HepG2 (cell line): ENCODE measurements at regions not wholly inside any gene's neighbourhood (a gene's known extent, or its start where the extent isn't known, plus 50 kb on each side); places are given as distances from the start of the nearest gene placed in this dataset.
A peak's percentile ranks its signal among the peaks of the same experiment; 100 is the strongest.

Experiments
- ATAC-seq: fragments of 200-7000 bp; cut with Tn5 transposase; 3 replicates; pipeline ENCODE4 v1.9.1; 2020; ENCODE audit warnings: mild to moderate bottlenecking, moderate library complexity
- BruUV-seq: library from RNA; stranded (reverse); fragments of 400-500 nt; replicated peaks from 2 replicates; lab custom pipeline; 2021; lab: Mats Ljungman, UMichigan
- CTCF ChIA-PET: fragments of 300-600 bp; formaldehyde crosslinking; extraction: SDS; loops from one replicate; lab custom pipeline; 2021; ENCODE audit warnings: low total read pairs, inconsistent platforms, low intra/inter-chr PET ratio; lab: Yijun Ruan, JAX
- POLR2A ChIA-PET: fragments of 350-600 bp; sonication (Branson Sonifier 250); formaldehyde crosslinking; loops from one replicate; lab custom pipeline; 2020; ENCODE audit warnings: antibody characterized with exemption, inconsistent platforms; lab: Yijun Ruan, JAX
- DNase-seq: peaks from one replicate; pipeline ENCODE4 v3.0.0-alpha.2; 2015; ENCODE audit warnings: low spot score
- FAIRE-seq: peaks from 3 replicates; lab custom pipeline; 2011; peaks lifted over from hg19 to GRCh38; lab: Jason Lieb, UNC
- H2AFZ ChIP-seq: one replicate; pipeline ENCODE4 v1.6.1; 2011; ENCODE audit warnings: low read length, inconsistent platforms
- H3K27ac ChIP-seq: fragments of 300-600 bp; 3 replicates; pipeline ENCODE4 v1.8.0; 2011; ENCODE audit warnings: mixed run types, mild to moderate bottlenecking, mixed read lengths, low read length, inconsistent platforms; ENCODE audit not compliant: insufficient read depth; ENCODE audit errors: extremely low read length
- H3K27me3 ChIP-seq, 2 experiments: fragments of 200-600 bp in 1 of 2; 2 replicates in 1 of 2; 3 replicates in 1 of 2; pipeline versions ENCODE4 v1.6.0 to v1.8.0; 2011; ENCODE audit warnings: low read length in 2 of 2, mild to moderate bottlenecking in 2 of 2, moderate library complexity in 2 of 2, inconsistent platforms in 1 of 2; ENCODE audit not compliant: insufficient read depth in 2 of 2, control insufficient read depth in 1 of 2
- H3K36me3 ChIP-seq, 2 experiments: fragments of 200-600 bp in 1 of 2; replicated peaks in 1 of 2; 2 replicates in 1 of 2; 3 replicates in 1 of 2; pipeline versions ENCODE4 v1.5.1 to v1.8.0; 2011; ENCODE audit warnings: low read length in 2 of 2, inconsistent platforms in 1 of 2; ENCODE audit not compliant: insufficient read depth in 2 of 2, control insufficient read depth in 1 of 2
- H3K4me1 ChIP-seq: 2 replicates; pipeline ENCODE4 v1.5.1; 2012; ENCODE audit warnings: low read length, inconsistent platforms; ENCODE audit not compliant: insufficient read depth
- H3K4me2 ChIP-seq: 2 replicates; pipeline ENCODE4 v1.6.0; 2011; ENCODE audit warnings: low read depth, low read length, inconsistent platforms
- H3K4me3 ChIP-seq, 3 experiments: fragments of 200-600 bp in 1 of 3; sonication (generic), shearing (Covaris generic) in 1 of 3; replicated peaks in 1 of 3; 2 replicates each; pipeline ENCODE4 v1.5.1; 2011 to 2016; ENCODE audit warnings: low read length in 3 of 3, inconsistent platforms in 2 of 3, low read depth in 2 of 3, mild to moderate bottlenecking in 2 of 3, control low read depth in 1 of 3, mixed read lengths in 1 of 3; ENCODE audit not compliant: insufficient read depth in 1 of 3
- H3K79me2 ChIP-seq: one replicate; pipeline ENCODE4 v1.6.1; 2011; ENCODE audit warnings: low read length, inconsistent platforms; ENCODE audit not compliant: insufficient read depth
- H3K9ac ChIP-seq: 2 replicates; pipeline ENCODE4 v1.6.0; 2011; ENCODE audit warnings: mild to moderate bottlenecking, low read depth, low read length, inconsistent platforms; ENCODE audit not compliant: insufficient read depth
- H3K9me3 ChIP-seq: 2 replicates; pipeline ENCODE4 v1.5.1; 2012; ENCODE audit warnings: mild to moderate bottlenecking, low read length
- H4K20me1 ChIP-seq: 2 replicates; pipeline ENCODE4 v1.6.0; 2011; ENCODE audit warnings: inconsistent platforms, mild to moderate bottlenecking, low read length, moderate library complexity; ENCODE audit not compliant: insufficient read depth
- DNMT1 ChIP-seq: sonication (generic); formaldehyde crosslinking; IDR thresholded peaks from 2 replicates; pipeline ENCODE4 v1.5.1; 2020; ENCODE audit warnings: mild to moderate bottlenecking, missing genetic modification reagents
- GTF3A ChIP-seq: sonication (generic); formaldehyde crosslinking; conservative IDR thresholded peaks from 2 replicates; pipeline ENCODE4 v1.4.0; 2020; ENCODE audit warnings: mild to moderate bottlenecking, missing genetic modification reagents
- ISX ChIP-seq: sonication (generic); formaldehyde crosslinking; conservative IDR thresholded peaks from 2 replicates; pipeline ENCODE4 v1.5.0; 2020; ENCODE audit warnings: missing genetic modification reagents
- JUND ChIP-seq: sonication (generic); formaldehyde crosslinking; IDR thresholded peaks from 2 replicates; pipeline ENCODE4 v1.8.0; 2022; ENCODE audit warnings: mild to moderate bottlenecking, missing genetic modification reagents
- ONECUT2 ChIP-seq: sonication (generic); formaldehyde crosslinking; IDR thresholded peaks from 2 replicates; pipeline ENCODE4 v1.4.0; 2020; ENCODE audit warnings: missing genetic modification reagents
- RAD51 ChIP-seq: fragments of 450-650 bp; IDR thresholded peaks from 2 replicates; pipeline ENCODE4 v1.6.1; 2016; ENCODE audit warnings: borderline replicate concordance
- REXO4 ChIP-seq: sonication (generic); formaldehyde crosslinking; IDR thresholded peaks from 2 replicates; pipeline ENCODE4 v1.8.0; 2022; ENCODE audit warnings: missing genetic modification reagents, mild to moderate bottlenecking, borderline replicate concordance
- TCF12 ChIP-seq, 2 experiments: fragments of 450-650 bp in 1 of 2; sonication (generic) in 1 of 2; formaldehyde crosslinking in 1 of 2; IDR thresholded peaks; 2 replicates each; pipeline versions ENCODE4 v1.6.1 to v1.8.0; 2017 to 2022; ENCODE audit warnings: antibody characterized with exemption in 1 of 2, mild to moderate bottlenecking in 1 of 2, missing genetic modification reagents in 1 of 2, moderate library complexity in 1 of 2
- ZBTB7B ChIP-seq: sonication (generic); formaldehyde crosslinking; IDR thresholded peaks from 2 replicates; pipeline ENCODE4 v1.4.0; 2020; ENCODE audit warnings: missing genetic modification reagents
- ZFP1 ChIP-seq: IDR thresholded peaks from 2 replicates; pipeline ENCODE4 v1.6.1; 2016
- ZNF441 ChIP-seq: sonication (generic); formaldehyde crosslinking; IDR thresholded peaks from 2 replicates; pipeline ENCODE4 v1.7.0; 2021; ENCODE audit warnings: missing genetic modification reagents, borderline replicate concordance
- ZNF451 ChIP-seq: sonication (generic); formaldehyde crosslinking; IDR thresholded peaks from 2 replicates; pipeline ENCODE4 v1.5.0; 2020; ENCODE audit warnings: mild to moderate bottlenecking, missing genetic modification reagents
- ZNF788 ChIP-seq: sonication (generic); formaldehyde crosslinking; IDR thresholded peaks from 2 replicates; pipeline ENCODE4 v1.5.0; 2020; ENCODE audit warnings: mild to moderate bottlenecking, missing genetic modification reagents, borderline replicate concordance
- ZNF83 ChIP-seq: sonication (generic); formaldehyde crosslinking; IDR thresholded peaks from 2 replicates; pipeline ENCODE4 v1.4.0; 2020; ENCODE audit warnings: missing genetic modification reagents, mild to moderate bottlenecking, borderline replicate concordance
- WGBS: methylation state at CpG from one replicate; pipeline ENCODE4 v1.1.6; 2017; ENCODE audit warnings: low lambda C conversion rate; 5-methylcytosine and 5-hydroxymethylcytosine counted together
- in situ Hi-C: cut with HindIII; loops from 2 replicates; pipeline ENCODE4 v1.10.0; 2017; ENCODE audit warnings: low pct_unique_long_range_greater_than_20kb; ENCODE audit not compliant: extremely low pct_ligation_motif_present
- intact Hi-C: fragments of 100-400 bp; cut with micrococcal nuclease; formaldehyde crosslinking; loops from one replicate; pipeline ENCODE4 v1.10.0; 2022; ENCODE audit not compliant: unreplicated experiment
- TF ChIP-seq, protein P1 (sequence below): sonication (generic); formaldehyde crosslinking; IDR thresholded peaks from 2 replicates; pipeline ENCODE4 v1.4.0; 2020; ENCODE audit warnings: missing genetic modification reagents, borderline replicate concordance

DNA sequence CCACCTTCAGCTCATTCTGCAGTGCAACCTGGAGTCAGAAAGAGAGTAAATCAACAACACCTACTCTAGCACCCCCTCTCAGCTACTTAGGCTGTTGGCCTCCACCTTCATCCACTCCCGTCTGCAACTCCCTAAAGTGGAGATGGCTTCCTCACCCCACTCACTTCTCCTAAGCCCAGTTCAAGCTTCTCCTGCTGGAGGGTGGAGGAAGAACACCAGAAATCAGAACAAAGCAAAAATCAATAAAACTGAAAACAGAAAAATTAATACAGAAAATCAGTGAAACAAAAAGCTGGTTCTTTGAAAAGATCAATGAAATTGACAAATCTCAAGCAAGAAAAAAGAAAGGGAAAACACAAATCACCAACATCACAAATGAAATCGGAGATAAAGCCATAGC, 191.7 kb downstream of the ANAPC1 start:
- H3K27me3 ChIP-seq, result peaks cover 0 to 17% of the 10 kb centered on the region in 2 experiments; a peak in 3 of 5 replicates
- no peak overlapping the region for H3K27ac ChIP-seq
- WGBS, result 34% methylated on average over 2 of the region's 2 CpGs
- H3K79me2 ChIP-seq, result no peaks in the 10 kb centered on the region
- no peak overlapping the region for H3K4me2 ChIP-seq
- no peak overlapping the region for H2AFZ ChIP-seq
- in situ Hi-C loops (loop anchor here (25.0 kb wide), 1 partner anchor 880 kb away; no protein-coding TSS in a partner anchor), intact Hi-C loops (loop anchor here (10.0 kb wide), 1 partner anchor 578 kb away; no protein-coding TSS in a partner anchor)
- H3K4me1 ChIP-seq, result no peaks in the 10 kb centered on the region; the same call in 1 of the 2 replicates
- ChIA-PET POLR2A (no interaction called here), CTCF (no interaction called here)
- H3K9me3 ChIP-seq, result no peaks in the 10 kb centered on the region
- H4K20me1 ChIP-seq, result no peaks in the 10 kb centered on the region
- no peaks in the 10 kb centered on the region for H3K36me3 ChIP-seq
- no peak overlapping the region for H3K4me3 ChIP-seq
- no peak overlapping the region for H3K9ac ChIP-seq
- FAIRE-seq, result no peak
- no peak for DNase-seq
- ATAC-seq, result peak; percentile 65
- BruUV-seq, result no TSS peak
- TF ChIP-seq ONECUT2 (CRISPR knock-in tag), result peak; percentile 54; the same call in 1 of the 2 replicates
- no peak for TF ChIP-seq ZNF788 (CRISPR knock-in tag)

DNA sequence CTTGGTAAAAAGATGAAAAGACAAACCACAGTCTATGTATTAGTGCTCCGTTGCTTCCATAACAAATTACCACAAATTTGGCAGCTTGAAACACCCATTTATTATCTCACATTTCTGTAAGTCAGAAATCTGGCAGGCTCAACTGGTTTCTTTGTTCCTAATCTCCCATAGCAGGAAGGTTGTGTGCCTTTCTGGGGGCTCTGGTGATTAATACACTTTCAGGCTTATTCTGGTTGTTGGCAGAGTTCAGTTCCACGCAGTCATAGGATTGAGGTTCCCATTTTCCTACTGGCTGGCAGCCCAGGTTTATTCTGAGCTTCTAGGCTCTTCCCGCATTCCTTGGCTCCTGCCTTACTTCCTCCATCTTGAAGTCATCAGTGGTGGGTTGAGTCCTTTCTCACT, 189.3 kb downstream of the ANAPC1 start:
- H3K9me3 ChIP-seq, result no peaks in the 10 kb centered on the region
- intact Hi-C loops (loop anchor here (10.0 kb wide), 1 partner anchor 580 kb away; no protein-coding TSS in a partner anchor), in situ Hi-C loops (loop anchor here (25.0 kb wide), 1 partner anchor 882 kb away; no protein-coding TSS in a partner anchor)
- peaks cover 0 to 8% of the 10 kb centered on the region in 2 experiments; a peak in 2 of 5 replicates for H3K27me3 ChIP-seq
- POLR2A ChIA-PET, result no interaction called here
- ATAC-seq, result no peak
- BruUV-seq, result no TSS peak
- no peak for DNase-seq
- WGBS, result 46% methylated on average over 3 of the region's 3 CpGs
- H3K9ac ChIP-seq, result no peak overlapping the region
- H3K36me3 ChIP-seq, result no peaks in the 10 kb centered on the region
- no peak for FAIRE-seq
- H3K4me1 ChIP-seq, result peaks cover 14% of the 10 kb centered on the region
- CTCF ChIA-PET, result no interaction called here
- no peak overlapping the region for H2AFZ ChIP-seq
- no peaks in the 10 kb centered on the region for H3K79me2 ChIP-seq
- H3K27ac ChIP-seq, result no peak overlapping the region
- H3K4me2 ChIP-seq, result no peak overlapping the region
- no peak overlapping the region for H3K4me3 ChIP-seq
- no peaks in the 10 kb centered on the region for H4K20me1 ChIP-seq
- TF ChIP-seq JUND (CRISPR knock-in tag), result no peak
- no peak for TF ChIP-seq ZNF83 (CRISPR knock-in tag)
- no peak for TF ChIP-seq ZBTB7B (CRISPR knock-in tag)
- TF ChIP-seq GTF3A (CRISPR knock-in tag), result no peak
- no peak for TF ChIP-seq RAD51
- no peak for TF ChIP-seq ZNF441
- TF ChIP-seq TCF12 (IDR thresholded peaks at IDR 0.05), result no peak
- no peak for TF ChIP-seq TCF12 (CRISPR knock-in tag; IDR thresholded peaks at IDR 0.05)
- TF ChIP-seq ZFP1 (CRISPR knock-in tag), result no peak
- TF ChIP-seq ZNF451, result no peak
- TF ChIP-seq DNMT1 (CRISPR knock-in tag), result no peak
- no peak for TF ChIP-seq REXO4
- TF ChIP-seq, protein P1, sequence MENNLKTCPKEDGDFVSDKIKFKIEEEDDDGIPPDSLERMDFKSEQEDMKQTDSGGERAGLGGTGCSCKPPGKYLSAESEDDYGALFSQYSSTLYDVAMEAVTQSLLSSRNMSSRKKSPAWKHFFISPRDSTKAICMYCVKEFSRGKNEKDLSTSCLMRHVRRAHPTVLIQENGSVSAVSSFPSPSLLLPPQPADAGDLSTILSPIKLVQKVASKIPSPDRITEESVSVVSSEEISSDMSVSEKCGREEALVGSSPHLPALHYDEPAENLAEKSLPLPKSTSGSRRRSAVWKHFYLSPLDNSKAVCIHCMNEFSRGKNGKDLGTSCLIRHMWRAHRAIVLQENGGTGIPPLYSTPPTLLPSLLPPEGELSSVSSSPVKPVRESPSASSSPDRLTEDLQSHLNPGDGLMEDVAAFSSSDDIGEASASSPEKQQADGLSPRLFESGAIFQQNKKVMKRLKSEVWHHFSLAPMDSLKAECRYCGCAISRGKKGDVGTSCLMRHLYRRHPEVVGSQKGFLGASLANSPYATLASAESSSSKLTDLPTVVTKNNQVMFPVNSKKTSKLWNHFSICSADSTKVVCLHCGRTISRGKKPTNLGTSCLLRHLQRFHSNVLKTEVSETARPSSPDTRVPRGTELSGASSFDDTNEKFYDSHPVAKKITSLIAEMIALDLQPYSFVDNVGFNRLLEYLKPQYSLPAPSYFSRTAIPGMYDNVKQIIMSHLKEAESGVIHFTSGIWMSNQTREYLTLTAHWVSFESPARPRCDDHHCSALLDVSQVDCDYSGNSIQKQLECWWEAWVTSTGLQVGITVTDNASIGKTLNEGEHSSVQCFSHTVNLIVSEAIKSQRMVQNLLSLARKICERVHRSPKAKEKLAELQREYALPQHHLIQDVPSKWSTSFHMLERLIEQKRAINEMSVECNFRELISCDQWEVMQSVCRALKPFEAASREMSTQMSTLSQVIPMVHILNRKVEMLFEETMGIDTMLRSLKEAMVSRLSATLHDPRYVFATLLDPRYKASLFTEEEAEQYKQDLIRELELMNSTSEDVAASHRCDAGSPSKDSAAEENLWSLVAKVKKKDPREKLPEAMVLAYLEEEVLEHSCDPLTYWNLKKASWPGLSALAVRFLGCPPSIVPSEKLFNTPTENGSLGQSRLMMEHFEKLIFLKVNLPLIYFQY (CRISPR knock-in tag), result no peak
- no peak for TF ChIP-seq ISX
